ENCODE measurements at regions not wholly inside any gene's neighbourhood (a gene's known extent, or its start where the extent isn't known, plus 50 kb on each side); places are given as distances from the start of the nearest gene placed in this dataset.
"Not testable (repeated sequence)": the region's sequence is repeated elsewhere in the genome, so short reads cannot be mapped to it uniquely, and the experiment has no call there.

DNA sequence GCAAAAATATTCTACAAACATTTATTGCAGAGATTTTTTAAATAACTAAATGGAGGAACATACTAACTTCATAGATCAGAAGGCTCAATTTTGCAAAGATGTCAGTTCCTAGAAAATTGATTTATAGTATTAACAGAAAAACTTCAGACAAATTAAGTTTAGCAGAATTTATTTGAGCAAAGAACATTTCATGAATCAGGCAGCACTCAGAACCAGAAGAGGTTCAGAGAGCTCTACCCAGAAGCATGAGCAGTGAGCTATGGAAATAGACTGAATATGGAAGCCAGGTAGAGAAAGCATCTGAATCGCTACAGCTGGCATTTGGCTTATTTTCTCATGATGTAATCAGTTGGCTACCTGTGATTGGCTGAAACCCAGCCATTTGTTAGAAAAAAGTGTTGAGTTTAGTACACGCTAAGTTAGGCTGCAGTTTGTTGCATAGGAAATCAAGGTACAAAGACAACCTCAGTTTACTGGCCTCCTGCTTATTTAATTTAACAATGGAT lies 174.5 kb upstream of the TAB2 start:
- H2AFZ ChIP-seq (ENCODE audit: low read depth, low read length, severe bottlenecking), result peak overlapping the region; percentile 26
- no peaks in the 10 kb centered on the region for H3K36me3 ChIP-seq (ENCODE audit: low read length)
- no peaks in the 10 kb centered on the region for H3F3A ChIP-seq (ENCODE audit: insufficient read depth)
- no peak for TF ChIP-seq EZH2phosphoT487 (conservative IDR thresholded peaks at IDR 0.05; ENCODE audit: low read length)
- TF ChIP-seq, protein P1, sequence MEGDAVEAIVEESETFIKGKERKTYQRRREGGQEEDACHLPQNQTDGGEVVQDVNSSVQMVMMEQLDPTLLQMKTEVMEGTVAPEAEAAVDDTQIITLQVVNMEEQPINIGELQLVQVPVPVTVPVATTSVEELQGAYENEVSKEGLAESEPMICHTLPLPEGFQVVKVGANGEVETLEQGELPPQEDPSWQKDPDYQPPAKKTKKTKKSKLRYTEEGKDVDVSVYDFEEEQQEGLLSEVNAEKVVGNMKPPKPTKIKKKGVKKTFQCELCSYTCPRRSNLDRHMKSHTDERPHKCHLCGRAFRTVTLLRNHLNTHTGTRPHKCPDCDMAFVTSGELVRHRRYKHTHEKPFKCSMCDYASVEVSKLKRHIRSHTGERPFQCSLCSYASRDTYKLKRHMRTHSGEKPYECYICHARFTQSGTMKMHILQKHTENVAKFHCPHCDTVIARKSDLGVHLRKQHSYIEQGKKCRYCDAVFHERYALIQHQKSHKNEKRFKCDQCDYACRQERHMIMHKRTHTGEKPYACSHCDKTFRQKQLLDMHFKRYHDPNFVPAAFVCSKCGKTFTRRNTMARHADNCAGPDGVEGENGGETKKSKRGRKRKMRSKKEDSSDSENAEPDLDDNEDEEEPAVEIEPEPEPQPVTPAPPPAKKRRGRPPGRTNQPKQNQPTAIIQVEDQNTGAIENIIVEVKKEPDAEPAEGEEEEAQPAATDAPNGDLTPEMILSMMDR (IDR thresholded peaks at IDR 0.05; ENCODE audit: insufficient read depth, low read length, poor library complexity, severe bottlenecking), result no peak
- H4K20me1 ChIP-seq (ENCODE audit: low read depth, low read length), result no peaks in the 10 kb centered on the region
- no peak overlapping the region for H3K9ac ChIP-seq (ENCODE audit: low read length)
- H3K27me3 ChIP-seq (ENCODE audit: low read length), result no peaks in the 10 kb centered on the region
- no peak overlapping the region for H3K4me3 ChIP-seq (ENCODE audit: insufficient read depth, low read length, poor library complexity, severe bottlenecking)
- no peak overlapping the region for H3K4me2 ChIP-seq (ENCODE audit: low read depth, low read length, poor library complexity, severe bottlenecking)
- no peaks in the 10 kb centered on the region for H3K9me2 ChIP-seq (replicated peaks; ENCODE audit: insufficient read depth, low read length)
- no peaks in the 10 kb centered on the region for H3K79me2 ChIP-seq (ENCODE audit: insufficient read depth, low read length)
- no peaks in the 10 kb centered on the region for H3K9me3 ChIP-seq (ENCODE audit: insufficient read depth, low read length)
- no peak overlapping the region for H3K27ac ChIP-seq (ENCODE audit: low read depth, low read length)

DNA sequence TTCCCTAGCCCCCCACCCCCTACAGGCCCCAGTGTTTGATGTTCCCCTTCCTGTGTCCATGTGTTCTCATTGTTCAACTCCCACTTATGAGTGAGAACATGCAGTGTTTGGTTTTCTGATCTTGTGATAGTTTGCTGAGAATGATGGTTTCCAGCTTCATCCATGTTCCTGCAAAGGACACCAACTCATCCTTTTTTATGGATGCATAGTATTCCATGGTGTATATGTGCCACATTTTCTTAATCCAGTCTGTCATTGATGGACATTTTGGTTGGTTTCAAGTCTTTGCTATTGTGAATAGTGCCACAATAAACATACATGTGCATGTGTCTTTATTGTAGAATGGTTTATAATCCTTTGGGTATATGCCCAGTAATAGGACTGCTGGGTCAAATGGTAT lies 171.7 kb upstream of the TAB2 start:
- not testable (repeated sequence) for H3K4me3 ChIP-seq (ENCODE audit: insufficient read depth, low read length, poor library complexity, severe bottlenecking); H3K9me3 ChIP-seq (ENCODE audit: insufficient read depth, low read length); H3K36me3 ChIP-seq (ENCODE audit: low read length)

DNA sequence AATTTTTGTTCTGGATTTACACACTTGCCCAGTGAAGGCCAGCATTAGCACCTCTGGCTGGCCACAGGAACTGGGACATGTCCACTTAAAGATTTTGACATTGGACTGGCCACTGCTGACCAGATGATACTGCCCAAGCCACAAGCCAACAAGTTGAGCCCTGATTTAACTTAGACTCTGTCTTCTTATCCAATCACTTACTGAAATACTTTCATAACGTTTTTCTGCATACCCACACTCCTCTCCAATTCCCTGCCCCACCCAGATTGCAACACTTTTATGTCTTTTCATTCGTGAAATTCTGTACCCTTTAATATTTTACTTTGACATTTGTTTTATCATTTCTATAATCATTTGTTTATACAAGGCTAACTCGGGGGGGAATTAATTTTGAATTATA lies 170.3 kb upstream of the TAB2 start:
- Histone ChIP-seq H3F3A (ENCODE audit: insufficient read depth) (no peaks in the 10 kb centered on the region), H4K20me1 (ENCODE audit: low read depth, low read length) (no peaks in the 10 kb centered on the region), H3K36me3 (ENCODE audit: low read length) (no peaks in the 10 kb centered on the region), H3K9me2 (replicated peaks; ENCODE audit: insufficient read depth, low read length) (no peaks in the 10 kb centered on the region), H3K27ac (ENCODE audit: low read depth, low read length) (no peak overlapping the region), H3K9me3 (ENCODE audit: insufficient read depth, low read length) (no peaks in the 10 kb centered on the region), H2AFZ (ENCODE audit: low read depth, low read length, severe bottlenecking) (no peak overlapping the region), H3K4me3 (ENCODE audit: insufficient read depth, low read length, poor library complexity, severe bottlenecking) (no peak overlapping the region), H3K4me2 (ENCODE audit: low read depth, low read length, poor library complexity, severe bottlenecking) (no peak overlapping the region), H3K9ac (ENCODE audit: low read length) (no peak overlapping the region), H3K27me3 (ENCODE audit: low read length) (no peaks in the 10 kb centered on the region), H3K79me2 (ENCODE audit: insufficient read depth, low read length) (no peaks in the 10 kb centered on the region)
- TF ChIP-seq, protein P1 (IDR thresholded peaks at IDR 0.05; ENCODE audit: insufficient read depth, low read length, poor library complexity, severe bottlenecking), result no peak
- TF ChIP-seq EZH2phosphoT487 (conservative IDR thresholded peaks at IDR 0.05; ENCODE audit: low read length), result no peak

More for the DNA sequence above, 171.7 kb upstream of the TAB2 start:
- not testable (repeated sequence) for H3K9me2 ChIP-seq (replicated peaks; ENCODE audit: insufficient read depth, low read length); H3F3A ChIP-seq (ENCODE audit: insufficient read depth); H3K79me2 ChIP-seq (ENCODE audit: insufficient read depth, low read length); H3K9ac ChIP-seq (ENCODE audit: low read length); H3K4me2 ChIP-seq (ENCODE audit: low read depth, low read length, poor library complexity, severe bottlenecking); H3K27me3 ChIP-seq (ENCODE audit: low read length); H2AFZ ChIP-seq (ENCODE audit: low read depth, low read length, severe bottlenecking); H4K20me1 ChIP-seq (ENCODE audit: low read depth, low read length); H3K27ac ChIP-seq (ENCODE audit: low read depth, low read length)

DNA sequence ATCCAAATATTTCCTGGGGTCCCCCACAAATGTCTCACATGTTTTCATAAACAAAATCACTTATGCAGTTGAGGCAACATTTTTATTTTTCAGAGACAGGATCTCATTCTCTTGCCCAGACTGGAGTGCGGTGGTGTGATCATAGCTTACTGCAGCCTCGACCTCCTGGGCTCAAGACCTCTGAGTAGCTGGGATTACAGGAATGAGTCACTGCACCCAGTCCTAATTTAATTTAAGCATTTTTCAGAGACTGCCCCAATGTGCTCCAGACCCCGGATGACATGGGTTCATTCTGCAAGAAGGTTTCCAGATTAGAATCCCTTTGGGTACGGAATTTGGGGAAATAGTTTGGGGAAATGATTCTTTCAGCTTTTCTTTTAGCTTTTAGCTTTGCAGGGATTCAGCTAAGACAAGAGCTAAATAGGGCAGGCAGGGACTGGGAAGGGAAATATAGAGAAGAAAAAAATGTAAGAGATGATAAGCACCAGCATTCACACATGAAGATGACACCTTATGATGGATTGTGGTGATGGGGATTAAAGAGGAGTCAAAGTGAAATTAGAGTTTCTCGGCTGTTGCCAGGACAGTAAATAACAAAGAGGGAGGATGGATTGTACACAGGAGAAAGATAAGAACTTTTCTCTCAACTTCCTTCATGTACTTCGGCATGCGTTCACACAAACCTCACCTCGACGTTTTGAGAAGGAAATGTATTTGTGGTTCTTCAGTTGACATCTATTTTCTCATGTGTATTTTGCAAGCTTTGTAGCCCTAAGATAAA lies 169.4 kb upstream of the TAB2 start:
- no peaks in the 10 kb centered on the region for H3K27me3 ChIP-seq (ENCODE audit: low read length)
- no peak overlapping the region for H3K27ac ChIP-seq (ENCODE audit: low read depth, low read length)
- H3K9ac ChIP-seq (ENCODE audit: low read length), result no peak overlapping the region
- TF ChIP-seq, protein P1 (IDR thresholded peaks at IDR 0.05; ENCODE audit: insufficient read depth, low read length, poor library complexity, severe bottlenecking), result no peak
- no peak for TF ChIP-seq EZH2phosphoT487 (conservative IDR thresholded peaks at IDR 0.05; ENCODE audit: low read length)
- H3K9me3 ChIP-seq (ENCODE audit: insufficient read depth, low read length), result no peaks in the 10 kb centered on the region
- no peaks in the 10 kb centered on the region for H3F3A ChIP-seq (ENCODE audit: insufficient read depth)
- no peak overlapping the region for H3K4me3 ChIP-seq (ENCODE audit: insufficient read depth, low read length, poor library complexity, severe bottlenecking)
- no peak overlapping the region for H2AFZ ChIP-seq (ENCODE audit: low read depth, low read length, severe bottlenecking)
- H3K9me2 ChIP-seq (replicated peaks; ENCODE audit: insufficient read depth, low read length), result no peaks in the 10 kb centered on the region
- H3K4me2 ChIP-seq (ENCODE audit: low read depth, low read length, poor library complexity, severe bottlenecking), result no peak overlapping the region
- no peaks in the 10 kb centered on the region for H4K20me1 ChIP-seq (ENCODE audit: low read depth, low read length)
- no peaks in the 10 kb centered on the region for H3K79me2 ChIP-seq (ENCODE audit: insufficient read depth, low read length)
- no peaks in the 10 kb centered on the region for H3K36me3 ChIP-seq (ENCODE audit: low read length)

Measured in SU-DHL-6 (cell line).